Endodermal cell (in vitro differentiated cells): ENCODE measurements at regions not wholly inside any gene's neighbourhood (a gene's known extent, or its start where the extent isn't known, plus 50 kb on each side); places are given as distances from the start of the nearest gene placed in this dataset.

Source experiments
- DNase-seq: peaks from one replicate; pipeline ENCODE4 v3.0.0-alpha.2; 2017
- H3K27ac ChIP-seq: 2 replicates; pipeline ENCODE4 v1.5.1; 2013; ENCODE audit warnings: mild to moderate bottlenecking, low read depth, low read length, moderate library complexity
- H3K27me3 ChIP-seq: 2 replicates; pipeline ENCODE4 v1.6.1; 2013; ENCODE audit warnings: mild to moderate bottlenecking, low read length, moderate library complexity; ENCODE audit not compliant: insufficient read depth, control insufficient read depth, poor library complexity, severe bottlenecking
- H3K36me3 ChIP-seq: 2 replicates; pipeline ENCODE4 v1.7.0; 2013; ENCODE audit warnings: mild to moderate bottlenecking, low read length, moderate library complexity; ENCODE audit not compliant: control insufficient read depth, insufficient read depth
- H3K4me1 ChIP-seq: one replicate; pipeline ENCODE4 v1.7.0; 2013; ENCODE audit warnings: low read length; ENCODE audit not compliant: control insufficient read depth, insufficient read depth
- H3K4me3 ChIP-seq: 2 replicates; pipeline ENCODE4 v1.5.1; 2013; ENCODE audit warnings: mild to moderate bottlenecking, low read length, moderate library complexity
- H3K9ac ChIP-seq: 2 replicates; pipeline ENCODE4 v1.6.1; 2013; ENCODE audit warnings: mild to moderate bottlenecking, low read length, moderate library complexity; ENCODE audit not compliant: poor library complexity, severe bottlenecking; ENCODE audit errors: extremely low read depth
- H3K9me3 ChIP-seq: 2 replicates; pipeline ENCODE4 v1.6.1; 2013; ENCODE audit warnings: mild to moderate bottlenecking, low read length, moderate library complexity; ENCODE audit not compliant: control insufficient read depth
- H3K27ac Mint-ChIP-seq: 2 replicates; pipeline ENCODE4 v1.8.0; 2020; ENCODE audit warnings: mixed read lengths
- H3K27me3 Mint-ChIP-seq: 2 replicates; pipeline ENCODE4 v1.8.0; 2021; ENCODE audit warnings: mild to moderate bottlenecking, mixed read lengths; ENCODE audit not compliant: insufficient read depth
- H3K36me3 Mint-ChIP-seq: 2 replicates; pipeline ENCODE4 v1.8.0; 2020; ENCODE audit warnings: low read depth, mixed read lengths
- H3K4me1 Mint-ChIP-seq: 2 replicates; pipeline ENCODE4 v1.8.0; 2020; ENCODE audit warnings: mixed read lengths
- H3K4me3 Mint-ChIP-seq: 2 replicates; pipeline ENCODE4 v1.8.0; 2020; ENCODE audit warnings: mild to moderate bottlenecking, moderate library complexity, mixed read lengths
- H3K9me3 Mint-ChIP-seq: 2 replicates; pipeline ENCODE4 v1.8.0; 2020; ENCODE audit warnings: mild to moderate bottlenecking, mixed read lengths
- CTCF ChIP-seq: fragments of 200-600 bp; sonication (generic); conservative IDR thresholded peaks from 2 replicates; pipeline ENCODE4 v1.5.0; 2021; ENCODE audit warnings: antibody characterized with exemption, mild to moderate bottlenecking
- WGBS, 2 experiments: methylation state at CpG; one replicate each; pipeline versions ENCODE4 v1.1.5 to v1.1.7; 2013; ENCODE audit warnings: missing lambda C conversion rate in 2 of 2, mixed read lengths in 1 of 2; ENCODE audit not compliant: insufficient coverage in 1 of 2, insufficient read length in 1 of 2; 5-methylcytosine and 5-hydroxymethylcytosine counted together

GRCh38 chr5:56291079-56291643 lies 58.0 kb upstream of the ANKRD55 start:
- H3K27me3 Mint-ChIP-seq: peaks cover 79% of the 10 kb centered on the region
- peaks cover 15% of the 10 kb centered on the region for H3K4me1 Mint-ChIP-seq
- no peak overlapping the region for H3K27ac Mint-ChIP-seq
- H3K4me1 ChIP-seq: peaks cover 3% of the 10 kb centered on the region
- no peak overlapping the region for H3K27ac ChIP-seq
- H3K9ac ChIP-seq: no peak overlapping the region
- H3K9me3 Mint-ChIP-seq: peaks cover 24% of the 10 kb centered on the region
- DNase-seq: no peak
- H3K27me3 ChIP-seq: peaks cover 67% of the 10 kb centered on the region
- TF ChIP-seq CTCF: no peak
- H3K36me3 Mint-ChIP-seq: no peaks in the 10 kb centered on the region
- H3K36me3 ChIP-seq: no peaks in the 10 kb centered on the region
- no peaks in the 10 kb centered on the region for H3K9me3 ChIP-seq
- H3K4me3 Mint-ChIP-seq: no peak overlapping the region
- H3K4me3 ChIP-seq: no peak overlapping the region
- 88% methylated on average over 1 of the region's 1 CpG; no CpG with 5 or more reads in 1 of the 2 experiments for WGBS, 2 experiments

- H3K9me3 Mint-ChIP-seq: peaks cover 18% of the 10 kb centered on the region
- H3K4me1 Mint-ChIP-seq: peaks cover 15% of the 10 kb centered on the region
- H3K27me3 ChIP-seq: peaks cover 73% of the 10 kb centered on the region
Observed at GRCh38 chr5:56290378-56291078, 57.4 kb upstream of the ANKRD55 start.

GRCh38 chr5:56289602-56289987 lies 56.5 kb upstream of the ANKRD55 start:
- peaks cover 3% of the 10 kb centered on the region for H3K4me1 ChIP-seq
- no peaks in the 10 kb centered on the region for H3K9me3 ChIP-seq
- Mint-ChIP-seq H3K27ac (no peak overlapping the region), H3K4me3 (no peak overlapping the region), H3K36me3 (no peaks in the 10 kb centered on the region), H3K4me1 (peaks cover 15% of the 10 kb centered on the region), H3K9me3 (peaks cover 14% of the 10 kb centered on the region), H3K27me3 (peaks cover 78% of the 10 kb centered on the region)
- H3K4me3 ChIP-seq: no peak overlapping the region
- H3K27ac ChIP-seq: no peak overlapping the region
- no peak for TF ChIP-seq CTCF
- H3K27me3 ChIP-seq: peaks cover 83% of the 10 kb centered on the region
- H3K36me3 ChIP-seq: no peaks in the 10 kb centered on the region
- DNase-seq: no peak
- no peak overlapping the region for H3K9ac ChIP-seq

More at GRCh38 chr5:56290378-56291078, 57.4 kb upstream of the ANKRD55 start:
- Histone ChIP-seq H3K9ac (no peak overlapping the region), H3K36me3 (no peaks in the 10 kb centered on the region), H3K4me1 (peaks cover 3% of the 10 kb centered on the region), H3K27ac (no peak overlapping the region), H3K4me3 (no peak overlapping the region), H3K9me3 (no peaks in the 10 kb centered on the region)
- Mint-ChIP-seq H3K27ac (no peak overlapping the region), H3K4me3 (no peak overlapping the region), H3K36me3 (no peaks in the 10 kb centered on the region), H3K27me3 (peaks cover 80% of the 10 kb centered on the region)
- no peak for TF ChIP-seq CTCF
- 83 to 98% methylated on average over 1 to 4 of the region's 4 CpGs for WGBS, 2 experiments
- no peak for DNase-seq
